Sigmoid colon (tissue), 4 donors: ENCODE measurements at regions not wholly inside any gene's neighbourhood (a gene's known extent, or its start where the extent isn't known, plus 50 kb on each side); places are given as distances from the start of the nearest gene placed in this dataset.

Experiments used
- CTCF ChIP-seq, 4 experiments: fragments of 450-650 bp in 3 of 4; fragments of 200-600 bp in 1 of 4; IDR thresholded peaks; one replicate each; pipeline ENCODE4 v1.5.1; 2016 to 2019; ENCODE audit warnings: antibody characterized with exemption in 4 of 4, mild to moderate bottlenecking in 3 of 4, moderate library complexity in 2 of 4
- EP300 ChIP-seq, 4 donors: sonication (generic); formaldehyde crosslinking; IDR thresholded peaks; one replicate each; pipeline ENCODE4 v1.6.1; 2017; ENCODE audit warnings: antibody characterized with exemption in 4 of 4
- POLR2A ChIP-seq, 2 donors: fragments of 450-650 bp; IDR thresholded peaks; one replicate each; pipeline ENCODE4 v1.6.1; 2016; ENCODE audit warnings: antibody characterized with exemption in 2 of 2, mild to moderate bottlenecking in 2 of 2, moderate library complexity in 2 of 2
- POLR2AphosphoS5 ChIP-seq, 4 donors: sonication (generic); formaldehyde crosslinking; IDR thresholded peaks; one replicate each; pipeline ENCODE4 v1.6.1; 2017; ENCODE audit warnings: antibody characterized with exemption in 4 of 4

- TF ChIP-seq CTCF (IDR thresholded peaks at IDR 0.05) (no peak), POLR2A (IDR thresholded peaks at IDR 0.05) (no peak), EP300 (IDR thresholded peaks at IDR 0.05) (no peak), POLR2AphosphoS5 (IDR thresholded peaks at IDR 0.05) (no peak)
These were observed 236.9 kb downstream of the SIPA1L2 start for GRCh38 chr1:232393010-232393409.
